ENCODE measurements at regions not wholly inside any gene's neighbourhood (a gene's known extent, or its start where the extent isn't known, plus 50 kb on each side); places are given as distances from the start of the nearest gene placed in this dataset.

DNA sequence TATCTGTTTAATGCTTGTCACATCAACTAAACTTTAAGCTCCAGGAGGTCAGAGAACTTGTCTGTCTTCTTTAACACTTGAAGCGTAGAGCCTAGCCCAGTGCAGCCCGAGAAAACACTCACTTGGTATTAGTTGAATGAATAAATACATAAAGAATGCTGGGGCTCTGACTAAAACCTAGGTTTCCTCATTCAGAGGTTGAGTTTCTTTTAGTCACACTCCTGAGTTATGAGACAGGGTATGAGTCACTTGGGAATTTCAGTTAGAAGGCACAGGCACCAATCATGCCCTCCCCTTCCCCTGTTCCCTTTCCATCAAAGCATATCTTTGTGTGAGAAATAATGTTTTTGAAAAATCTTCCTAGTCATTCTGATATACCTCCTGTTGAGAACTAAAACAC lies 589.8 kb upstream of the DPPA4 start:
- TF ChIP-seq EGR1 (IDR thresholded peaks at IDR 0.05; ENCODE audit: low read depth in 2 of 2) = no peak
- TF ChIP-seq, protein P1, sequence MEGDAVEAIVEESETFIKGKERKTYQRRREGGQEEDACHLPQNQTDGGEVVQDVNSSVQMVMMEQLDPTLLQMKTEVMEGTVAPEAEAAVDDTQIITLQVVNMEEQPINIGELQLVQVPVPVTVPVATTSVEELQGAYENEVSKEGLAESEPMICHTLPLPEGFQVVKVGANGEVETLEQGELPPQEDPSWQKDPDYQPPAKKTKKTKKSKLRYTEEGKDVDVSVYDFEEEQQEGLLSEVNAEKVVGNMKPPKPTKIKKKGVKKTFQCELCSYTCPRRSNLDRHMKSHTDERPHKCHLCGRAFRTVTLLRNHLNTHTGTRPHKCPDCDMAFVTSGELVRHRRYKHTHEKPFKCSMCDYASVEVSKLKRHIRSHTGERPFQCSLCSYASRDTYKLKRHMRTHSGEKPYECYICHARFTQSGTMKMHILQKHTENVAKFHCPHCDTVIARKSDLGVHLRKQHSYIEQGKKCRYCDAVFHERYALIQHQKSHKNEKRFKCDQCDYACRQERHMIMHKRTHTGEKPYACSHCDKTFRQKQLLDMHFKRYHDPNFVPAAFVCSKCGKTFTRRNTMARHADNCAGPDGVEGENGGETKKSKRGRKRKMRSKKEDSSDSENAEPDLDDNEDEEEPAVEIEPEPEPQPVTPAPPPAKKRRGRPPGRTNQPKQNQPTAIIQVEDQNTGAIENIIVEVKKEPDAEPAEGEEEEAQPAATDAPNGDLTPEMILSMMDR (IDR thresholded peaks at IDR 0.05; ENCODE audit: low read depth, low read length, missing input control) = no peak
- TF ChIP-seq SP1 (IDR thresholded peaks at IDR 0.05) = no peak
- no peak for TF ChIP-seq YY1 (IDR thresholded peaks at IDR 0.05)
- TF ChIP-seq, protein P2, sequence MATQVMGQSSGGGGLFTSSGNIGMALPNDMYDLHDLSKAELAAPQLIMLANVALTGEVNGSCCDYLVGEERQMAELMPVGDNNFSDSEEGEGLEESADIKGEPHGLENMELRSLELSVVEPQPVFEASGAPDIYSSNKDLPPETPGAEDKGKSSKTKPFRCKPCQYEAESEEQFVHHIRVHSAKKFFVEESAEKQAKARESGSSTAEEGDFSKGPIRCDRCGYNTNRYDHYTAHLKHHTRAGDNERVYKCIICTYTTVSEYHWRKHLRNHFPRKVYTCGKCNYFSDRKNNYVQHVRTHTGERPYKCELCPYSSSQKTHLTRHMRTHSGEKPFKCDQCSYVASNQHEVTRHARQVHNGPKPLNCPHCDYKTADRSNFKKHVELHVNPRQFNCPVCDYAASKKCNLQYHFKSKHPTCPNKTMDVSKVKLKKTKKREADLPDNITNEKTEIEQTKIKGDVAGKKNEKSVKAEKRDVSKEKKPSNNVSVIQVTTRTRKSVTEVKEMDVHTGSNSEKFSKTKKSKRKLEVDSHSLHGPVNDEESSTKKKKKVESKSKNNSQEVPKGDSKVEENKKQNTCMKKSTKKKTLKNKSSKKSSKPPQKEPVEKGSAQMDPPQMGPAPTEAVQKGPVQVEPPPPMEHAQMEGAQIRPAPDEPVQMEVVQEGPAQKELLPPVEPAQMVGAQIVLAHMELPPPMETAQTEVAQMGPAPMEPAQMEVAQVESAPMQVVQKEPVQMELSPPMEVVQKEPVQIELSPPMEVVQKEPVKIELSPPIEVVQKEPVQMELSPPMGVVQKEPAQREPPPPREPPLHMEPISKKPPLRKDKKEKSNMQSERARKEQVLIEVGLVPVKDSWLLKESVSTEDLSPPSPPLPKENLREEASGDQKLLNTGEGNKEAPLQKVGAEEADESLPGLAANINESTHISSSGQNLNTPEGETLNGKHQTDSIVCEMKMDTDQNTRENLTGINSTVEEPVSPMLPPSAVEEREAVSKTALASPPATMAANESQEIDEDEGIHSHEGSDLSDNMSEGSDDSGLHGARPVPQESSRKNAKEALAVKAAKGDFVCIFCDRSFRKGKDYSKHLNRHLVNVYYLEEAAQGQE (IDR thresholded peaks at IDR 0.05) = no peak
- TF ChIP-seq TAF1 (conservative IDR thresholded peaks at IDR 0.05) = no peak
- TF ChIP-seq FOXA2 (IDR thresholded peaks at IDR 0.05) = no peak
- TF ChIP-seq RAD21 (IDR thresholded peaks at IDR 0.05) = no peak
- TF ChIP-seq, protein P3, sequence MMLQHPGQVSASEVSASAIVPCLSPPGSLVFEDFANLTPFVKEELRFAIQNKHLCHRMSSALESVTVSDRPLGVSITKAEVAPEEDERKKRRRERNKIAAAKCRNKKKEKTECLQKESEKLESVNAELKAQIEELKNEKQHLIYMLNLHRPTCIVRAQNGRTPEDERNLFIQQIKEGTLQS (IDR thresholded peaks at IDR 0.05) = no peak
- TF ChIP-seq GABPA (IDR thresholded peaks at IDR 0.05 in 1 of 2, conservative IDR thresholded peaks at IDR 0.05 in 1 of 2) = no peak
- no peak for TF ChIP-seq RXRA (IDR thresholded peaks at IDR 0.05)
- no peak for TF ChIP-seq JUND (IDR thresholded peaks at IDR 0.05)
- TF ChIP-seq, protein P4, sequence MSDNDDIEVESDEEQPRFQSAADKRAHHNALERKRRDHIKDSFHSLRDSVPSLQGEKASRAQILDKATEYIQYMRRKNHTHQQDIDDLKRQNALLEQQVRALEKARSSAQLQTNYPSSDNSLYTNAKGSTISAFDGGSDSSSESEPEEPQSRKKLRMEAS (IDR thresholded peaks at IDR 0.05) = no peak
- TF ChIP-seq NR2F2 (IDR thresholded peaks at IDR 0.05) = no peak
